GM18907 (cell line): ENCODE measurements at regions not wholly inside any gene's neighbourhood (a gene's known extent, or its start where the extent isn't known, plus 50 kb on each side); places are given as distances from the start of the nearest gene placed in this dataset.

Experiments
- ATAC-seq: cut with Tn5 transposase; IDR thresholded peaks from one replicate; pipeline ENCODE4 v1.9.1; 2021; ENCODE audit warnings: mild to moderate bottlenecking, moderate library complexity; ENCODE audit not compliant: unreplicated experiment

DNA sequence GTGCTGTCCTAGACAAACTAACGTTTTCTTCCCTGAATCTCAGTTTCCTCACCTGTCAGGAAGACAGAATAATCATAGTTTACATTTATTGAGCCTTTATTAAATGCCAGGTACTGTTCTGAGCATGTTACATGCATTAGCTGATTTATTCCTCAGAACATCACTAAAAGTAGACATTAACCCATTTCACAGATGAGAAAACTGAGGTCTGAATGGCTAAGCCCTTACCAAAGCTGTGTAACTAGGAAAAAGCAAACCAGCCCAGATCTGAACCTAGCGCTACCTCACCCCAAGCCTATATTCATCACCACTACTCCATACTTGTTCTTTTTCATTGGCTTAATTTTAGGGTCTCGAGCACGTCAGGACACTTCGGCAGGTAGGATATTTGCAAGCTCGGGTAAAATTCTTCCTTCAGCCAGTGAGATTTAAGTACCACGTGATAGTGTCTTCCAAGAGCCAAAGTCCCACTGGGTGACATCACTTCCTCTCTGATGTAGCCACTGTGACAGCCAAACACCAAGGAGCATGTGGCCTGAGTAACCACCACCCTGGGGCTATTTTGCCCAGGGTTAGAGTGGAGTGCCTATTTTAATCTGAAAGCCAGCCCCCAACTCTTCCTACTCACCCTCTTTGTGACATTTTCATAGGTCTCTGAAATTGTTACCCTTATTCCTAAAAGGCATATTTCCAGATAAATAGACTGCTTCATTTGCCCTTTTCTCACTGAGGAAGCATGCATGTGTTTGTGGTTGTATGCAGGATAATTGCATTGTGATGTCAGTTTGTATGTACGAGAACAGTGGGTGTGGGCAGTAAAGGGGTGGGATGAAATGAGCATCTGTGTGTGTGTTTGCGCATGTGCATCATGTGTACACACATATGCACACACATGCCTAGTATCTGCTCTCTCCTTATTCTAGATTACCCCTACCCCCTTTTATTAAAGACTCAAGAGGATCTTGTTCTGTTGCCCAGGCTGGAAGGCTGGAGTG lies 62.2 kb upstream of the WSCD2 start:
- ATAC-seq, result no peak

DNA sequence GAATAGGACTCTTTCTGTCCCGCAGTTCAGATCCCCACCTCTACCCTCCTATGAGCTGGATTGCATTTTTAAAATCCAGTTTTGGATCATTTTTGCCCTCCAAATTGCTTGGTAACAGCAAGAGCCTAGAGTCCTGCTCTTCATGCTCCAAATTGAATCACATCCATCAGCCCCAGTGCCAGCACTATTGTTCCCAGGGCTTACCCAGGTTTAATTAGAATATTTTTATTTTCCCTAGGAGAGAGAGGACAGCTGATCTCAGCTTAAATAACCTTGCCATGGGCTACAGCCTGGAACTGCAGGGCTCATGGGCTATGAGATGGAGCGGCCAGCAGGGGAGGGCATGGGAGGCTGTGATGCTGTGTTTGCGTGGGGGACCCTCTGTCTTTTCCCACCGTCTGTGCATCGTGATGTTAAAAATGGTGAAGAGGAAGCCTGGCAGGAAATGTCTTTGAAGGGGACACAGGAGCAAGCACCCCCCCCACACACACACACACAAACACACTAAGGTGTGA lies 59.4 kb upstream of the WSCD2 start:
- no peak for ATAC-seq

DNA sequence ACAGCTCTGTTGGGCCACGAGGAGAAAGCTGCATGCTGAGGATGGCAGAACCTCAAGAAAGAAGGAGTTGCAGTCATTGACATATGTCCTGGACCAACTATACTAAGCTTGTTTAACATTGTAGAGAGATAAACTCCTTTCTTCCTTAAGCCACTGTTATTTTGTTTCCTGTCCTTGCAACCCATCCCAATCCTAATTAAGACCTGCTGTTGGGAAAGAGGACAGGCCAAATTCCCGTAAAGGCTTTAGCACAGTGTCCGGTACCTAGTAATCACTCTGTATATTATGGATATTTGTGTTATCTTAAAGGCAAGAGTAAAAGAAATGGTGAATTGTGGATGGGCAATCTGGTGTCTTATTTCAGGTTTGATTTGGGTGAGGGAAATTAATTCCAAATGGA lies 53.5 kb upstream of the WSCD2 start:
- ATAC-seq, result no peak

DNA sequence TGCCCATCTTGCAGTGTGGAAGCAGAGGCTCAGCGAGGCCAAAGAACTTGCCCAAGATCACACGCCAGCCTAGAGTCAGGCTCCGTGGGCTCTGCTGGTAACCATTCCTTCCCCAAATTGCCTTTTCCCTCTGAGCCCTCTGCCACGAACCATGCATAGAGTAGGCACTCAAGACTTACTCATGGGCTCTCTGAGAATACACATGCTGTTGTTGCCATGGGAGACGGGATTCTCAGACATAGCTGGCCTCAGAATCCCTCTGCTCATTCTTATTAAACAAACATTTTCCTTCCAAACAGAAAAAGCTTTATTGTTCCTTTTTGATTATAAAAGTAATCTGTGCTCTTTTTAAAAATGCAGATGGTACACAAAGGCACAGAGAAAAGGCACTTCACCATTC lies 52.5 kb upstream of the WSCD2 start:
- no peak for ATAC-seq

DNA sequence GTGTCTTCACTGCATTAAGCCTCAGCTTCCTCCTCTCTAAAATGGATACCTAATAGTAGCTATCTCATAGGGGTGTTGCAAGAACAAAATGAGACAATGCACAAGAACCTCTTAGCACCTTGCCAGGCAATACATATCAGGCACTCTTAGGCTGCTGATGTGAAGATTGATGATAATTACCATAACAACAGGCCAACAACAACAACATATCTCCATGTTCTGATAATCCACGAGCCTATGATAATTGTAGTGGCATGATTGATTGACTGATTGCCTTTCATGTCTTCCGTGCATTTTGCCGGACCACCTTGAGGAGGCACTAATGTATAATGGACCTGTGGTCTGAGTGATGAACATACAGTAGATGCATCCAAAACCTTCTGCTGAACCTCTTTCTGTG lies 50.7 kb upstream of the WSCD2 start:
- no peak for ATAC-seq
